Activated CD4-positive, alpha-beta T cell treated with anti-CD3 and anti-CD28 coated beads, Interleukin-2, amount 10 ng/mL, durations not matched to agents 24 days and 14 days (primary cell): ENCODE measurements at regions not wholly inside any gene's neighbourhood (a gene's known extent, or its start where the extent isn't known, plus 50 kb on each side); places are given as distances from the start of the nearest gene placed in this dataset.
"Not testable (repeated sequence)": the region's sequence is repeated elsewhere in the genome, so short reads cannot be mapped to it uniquely, and the experiment has no call there.

ENCODE experiments used
- DNase-seq: peaks from one replicate; pipeline ENCODE4 v3.0.0; 2022
- H3K27ac Mint-ChIP-seq: one replicate; pipeline ENCODE4 v1.8.0; 2022; ENCODE audit warnings: mild to moderate bottlenecking, mixed read lengths
- H3K27me3 Mint-ChIP-seq: one replicate; pipeline ENCODE4 v1.8.0; 2022; ENCODE audit warnings: mixed read lengths
- H3K36me3 Mint-ChIP-seq: one replicate; pipeline ENCODE4 v1.8.0; 2022; ENCODE audit warnings: low read depth, mild to moderate bottlenecking, mixed read lengths
- H3K4me1 Mint-ChIP-seq: one replicate; pipeline ENCODE4 v1.8.0; 2021; ENCODE audit warnings: mixed read lengths
- H3K4me3 Mint-ChIP-seq: one replicate; pipeline ENCODE4 v1.8.0; 2022; ENCODE audit warnings: mild to moderate bottlenecking, moderate library complexity, mixed read lengths
- H3K9me3 Mint-ChIP-seq: one replicate; pipeline ENCODE4 v1.8.0; 2021; ENCODE audit warnings: mixed read lengths
- intact Hi-C: fragments of 100-400 bp; cut with micrococcal nuclease; formaldehyde crosslinking; loops from one replicate; pipeline ENCODE4 v1.15.1; 2023

GRCh38 chrX:81348388-81348787, 146.5 kb downstream of the SH3BGRL start:
- H3K4me1 Mint-ChIP-seq: no peaks in the 10 kb centered on the region
- no peak for DNase-seq
- no peaks in the 10 kb centered on the region for H3K36me3 Mint-ChIP-seq
- H3K4me3 Mint-ChIP-seq: no peak overlapping the region
- peaks cover 4% of the 10 kb centered on the region for H3K9me3 Mint-ChIP-seq
- H3K27ac Mint-ChIP-seq: no peak overlapping the region
- intact Hi-C loops: no loop called here
- H3K27me3 Mint-ChIP-seq: no peaks in the 10 kb centered on the region

GRCh38 chrX:81354954-81355353, 153.1 kb downstream of the SH3BGRL start:
- no peaks in the 10 kb centered on the region for H3K4me1 Mint-ChIP-seq
- no peaks in the 10 kb centered on the region for H3K27me3 Mint-ChIP-seq
- H3K27ac Mint-ChIP-seq: no peak overlapping the region
- intact Hi-C loops: no loop called here
- H3K9me3 Mint-ChIP-seq: peaks cover 6% of the 10 kb centered on the region
- no peak for DNase-seq
- H3K4me3 Mint-ChIP-seq: no peak overlapping the region
- no peaks in the 10 kb centered on the region for H3K36me3 Mint-ChIP-seq

- H3K27me3 Mint-ChIP-seq: no peaks in the 10 kb centered on the region
- intact Hi-C loops: no loop called here
- H3K4me3 Mint-ChIP-seq: no peak overlapping the region
- no peak for DNase-seq
- no peaks in the 10 kb centered on the region for H3K36me3 Mint-ChIP-seq
- H3K27ac Mint-ChIP-seq: no peak overlapping the region
- no peaks in the 10 kb centered on the region for H3K4me1 Mint-ChIP-seq
- peaks cover 6% of the 10 kb centered on the region for H3K9me3 Mint-ChIP-seq
These were observed 153.5 kb downstream of the SH3BGRL start for GRCh38 chrX:81355436-81355835.

GRCh38 chrX:81367291-81367690, 165.4 kb downstream of the SH3BGRL start:
- no peaks in the 10 kb centered on the region for H3K27me3 Mint-ChIP-seq
- intact Hi-C loops: no loop called here
- no peak overlapping the region for H3K4me3 Mint-ChIP-seq
- DNase-seq: no peak
- H3K36me3 Mint-ChIP-seq: no peaks in the 10 kb centered on the region
- H3K9me3 Mint-ChIP-seq: no peaks in the 10 kb centered on the region
- H3K4me1 Mint-ChIP-seq: no peaks in the 10 kb centered on the region
- H3K27ac Mint-ChIP-seq: no peak overlapping the region

- no peak for DNase-seq
- no peaks in the 10 kb centered on the region for H3K9me3 Mint-ChIP-seq
- intact Hi-C loops: loop anchor here (1.0 to 5.0 kb wide), 2 partner anchors 203 to 500 kb away; no protein-coding TSS in a partner anchor
- no peak overlapping the region for H3K4me3 Mint-ChIP-seq
- H3K36me3 Mint-ChIP-seq: no peaks in the 10 kb centered on the region
- no peak overlapping the region for H3K27ac Mint-ChIP-seq
- H3K27me3 Mint-ChIP-seq: peaks cover 1% of the 10 kb centered on the region
- no peaks in the 10 kb centered on the region for H3K4me1 Mint-ChIP-seq
These were observed 175.4 kb downstream of the SH3BGRL start for GRCh38 chrX:81377329-81377728.

GRCh38 chrX:81378560-81378959, 176.7 kb downstream of the SH3BGRL start:
- no peak overlapping the region for H3K27ac Mint-ChIP-seq
- no peaks in the 10 kb centered on the region for H3K9me3 Mint-ChIP-seq
- H3K36me3 Mint-ChIP-seq: no peaks in the 10 kb centered on the region
- peaks cover 1% of the 10 kb centered on the region for H3K27me3 Mint-ChIP-seq
- intact Hi-C loops: loop anchor here (5.0 kb wide), 1 partner anchor 501 kb away; no protein-coding TSS in a partner anchor
- H3K4me1 Mint-ChIP-seq: no peaks in the 10 kb centered on the region
- DNase-seq: no peak
- H3K4me3 Mint-ChIP-seq: no peak overlapping the region

GRCh38 chrX:81390237-81390636, 188.3 kb downstream of the SH3BGRL start:
- DNase-seq: no peak
- Mint-ChIP-seq H3K4me1 (peaks cover 2% of the 10 kb centered on the region), H3K4me3 (no peak overlapping the region), H3K27ac (no peak overlapping the region), H3K9me3 (no peaks in the 10 kb centered on the region), H3K27me3 (no peaks in the 10 kb centered on the region), H3K36me3 (no peaks in the 10 kb centered on the region)
- intact Hi-C loops: no loop called here

GRCh38 chrX:81392396-81392795, 190.5 kb downstream of the SH3BGRL start:
- Mint-ChIP-seq H3K9me3 (no peaks in the 10 kb centered on the region), H3K27ac (no peak overlapping the region), H3K4me1 (peaks cover 2% of the 10 kb centered on the region)

GRCh38 chrX:81405781-81406180, 203.9 kb downstream of the SH3BGRL start:
- H3K36me3 Mint-ChIP-seq: no peaks in the 10 kb centered on the region
- H3K27me3 Mint-ChIP-seq: no peaks in the 10 kb centered on the region
- no peak for DNase-seq
- intact Hi-C loops: no loop called here
- H3K4me3 Mint-ChIP-seq: no peak overlapping the region
- H3K9me3 Mint-ChIP-seq: no peaks in the 10 kb centered on the region
- H3K27ac Mint-ChIP-seq: no peak overlapping the region
- H3K4me1 Mint-ChIP-seq: no peaks in the 10 kb centered on the region

More at GRCh38 chrX:81392396-81392795, 190.5 kb downstream of the SH3BGRL start:
- DNase-seq: no peak
- H3K27me3 Mint-ChIP-seq: no peaks in the 10 kb centered on the region
- H3K4me3 Mint-ChIP-seq: no peak overlapping the region
- intact Hi-C loops: no loop called here
- H3K36me3 Mint-ChIP-seq: no peaks in the 10 kb centered on the region

GRCh38 chrX:81411517-81411916, 209.6 kb downstream of the SH3BGRL start:
- no peak overlapping the region for H3K27ac Mint-ChIP-seq
- H3K4me1 Mint-ChIP-seq: no peaks in the 10 kb centered on the region
- no peaks in the 10 kb centered on the region for H3K27me3 Mint-ChIP-seq
- no peak overlapping the region for H3K4me3 Mint-ChIP-seq
- DNase-seq: no peak
- H3K36me3 Mint-ChIP-seq: no peaks in the 10 kb centered on the region
- H3K9me3 Mint-ChIP-seq: no peaks in the 10 kb centered on the region
- intact Hi-C loops: no loop called here

GRCh38 chrX:81412428-81412827, 210.5 kb downstream of the SH3BGRL start:
- H3K27ac Mint-ChIP-seq: no peak overlapping the region
- intact Hi-C loops: no loop called here
- H3K27me3 Mint-ChIP-seq: no peaks in the 10 kb centered on the region
- no peaks in the 10 kb centered on the region for H3K9me3 Mint-ChIP-seq
- H3K36me3 Mint-ChIP-seq: no peaks in the 10 kb centered on the region
- no peak for DNase-seq
- no peak overlapping the region for H3K4me3 Mint-ChIP-seq
- H3K4me1 Mint-ChIP-seq: no peaks in the 10 kb centered on the region

GRCh38 chrX:81412857-81413256, 211.0 kb downstream of the SH3BGRL start:
- H3K9me3 Mint-ChIP-seq, H3K4me1 Mint-ChIP-seq, H3K27ac Mint-ChIP-seq, H3K4me3 Mint-ChIP-seq, H3K27me3 Mint-ChIP-seq, H3K36me3 Mint-ChIP-seq, intact Hi-C loops, DNase-seq: not testable (repeated sequence)

GRCh38 chrX:81414630-81415029, 212.7 kb downstream of the SH3BGRL start:
- H3K9me3 Mint-ChIP-seq: no peaks in the 10 kb centered on the region
- H3K4me1 Mint-ChIP-seq: no peaks in the 10 kb centered on the region
- DNase-seq: no peak
- no peak overlapping the region for H3K27ac Mint-ChIP-seq
- H3K4me3 Mint-ChIP-seq: no peak overlapping the region
- no peaks in the 10 kb centered on the region for H3K36me3 Mint-ChIP-seq
- H3K27me3 Mint-ChIP-seq: no peaks in the 10 kb centered on the region
- intact Hi-C loops: no loop called here
